IMR-90 (cell line): ENCODE measurements at regions not wholly inside any gene's neighbourhood (a gene's known extent, or its start where the extent isn't known, plus 50 kb on each side); places are given as distances from the start of the nearest gene placed in this dataset.

Source experiments
- ATAC-seq: fragments of 200-7000 bp; cut with Tn5 transposase; 2 replicates; pipeline ENCODE4 v1.9.1; 2020; ENCODE audit warnings: low read depth, mild to moderate bottlenecking, moderate library complexity
- BruUV-seq: library from RNA; stranded (reverse); fragments of 400-500 nt; replicated peaks from 2 replicates; lab custom pipeline; 2021; lab: Mats Ljungman, UMichigan
- CTCF ChIA-PET: fragments of 300-600 bp; formaldehyde crosslinking; extraction: SDS; loops from one replicate; lab custom pipeline; 2021; ENCODE audit warnings: antibody characterized with exemption; lab: Yijun Ruan, JAX
- POLR2A ChIA-PET: fragments of 300-600 bp; sonication (Branson Sonifier 250); formaldehyde crosslinking; loops from one replicate; lab custom pipeline; 2022; ENCODE audit warnings: antibody characterized with exemption; ENCODE audit not compliant: unreplicated experiment; lab: Charles Lee
- DNase-seq: peaks from one replicate; pipeline ENCODE4 v3.0.0; 2013
- H2AFZ ChIP-seq: replicated peaks from 2 replicates; pipeline ENCODE3; 2013; ENCODE audit warnings: low read length, mild to moderate bottlenecking; ENCODE audit not compliant: poor library complexity
- H2AK5ac ChIP-seq: 2 replicates; pipeline ENCODE4 v1.6.1; 2013; ENCODE audit warnings: low read depth, low read length, inconsistent platforms
- H2AK9ac ChIP-seq: replicated peaks from 2 replicates; pipeline ENCODE3; 2013; ENCODE audit warnings: mild to moderate bottlenecking, low read depth, low read length, moderate library complexity; ENCODE audit not compliant: poor library complexity
- H2BK120ac ChIP-seq: 2 replicates; pipeline ENCODE4 v1.6.1; 2013; ENCODE audit warnings: low read depth, low read length, inconsistent platforms
- H2BK15ac ChIP-seq: 3 replicates; pipeline ENCODE4 v1.6.1; 2013; ENCODE audit warnings: low read depth, low read length, inconsistent platforms
- H2BK20ac ChIP-seq: 2 replicates; pipeline ENCODE4 v1.6.1; 2013; ENCODE audit warnings: low read depth, mild to moderate bottlenecking, inconsistent platforms, low read length, moderate library complexity
- H2BK5ac ChIP-seq: 2 replicates; pipeline ENCODE4 v1.6.1; 2013; ENCODE audit warnings: mild to moderate bottlenecking, low read depth, low read length, inconsistent platforms; ENCODE audit not compliant: poor library complexity, severe bottlenecking
- H3K14ac ChIP-seq: replicated peaks from 2 replicates; pipeline ENCODE4 v1.6.1; 2013; ENCODE audit warnings: low read depth, low read length, inconsistent platforms
- H3K18ac ChIP-seq: 2 replicates; pipeline ENCODE4 v1.6.1; 2013; ENCODE audit warnings: low read depth, low read length, control low read depth
- H3K23ac ChIP-seq: 2 replicates; pipeline ENCODE4 v1.6.1; 2013; ENCODE audit warnings: low read depth, low read length, inconsistent platforms
- H3K27ac ChIP-seq: 2 replicates; pipeline ENCODE4 v1.5.1; 2013; ENCODE audit warnings: mild to moderate bottlenecking, control low read depth, low read length; ENCODE audit not compliant: insufficient read depth
- H3K27me3 ChIP-seq: 2 replicates; pipeline ENCODE4 v1.6.1; 2013; ENCODE audit warnings: low read length; ENCODE audit not compliant: control insufficient read depth, insufficient read depth
- H3K36me3 ChIP-seq: 2 replicates; pipeline ENCODE4 v1.6.1; 2013; ENCODE audit warnings: low read length, mixed read lengths; ENCODE audit not compliant: control insufficient read depth, insufficient read depth
- H3K4ac ChIP-seq: 2 replicates; pipeline ENCODE4 v1.6.1; 2013; ENCODE audit warnings: low read depth, low read length, inconsistent platforms
- H3K4me1 ChIP-seq: 2 replicates; pipeline ENCODE4 v1.6.1; 2013; ENCODE audit warnings: low read length, mixed read lengths; ENCODE audit not compliant: control insufficient read depth, insufficient read depth
- H3K4me2 ChIP-seq: 2 replicates; pipeline ENCODE4 v1.6.1; 2013; ENCODE audit warnings: low read depth, mild to moderate bottlenecking, control low read depth, low read length, moderate library complexity
- H3K4me3 ChIP-seq: 2 replicates; pipeline ENCODE4 v1.5.1; 2013; ENCODE audit warnings: low read depth, mild to moderate bottlenecking, control low read depth, low read length, moderate library complexity; ENCODE audit not compliant: insufficient read depth
- H3K56ac ChIP-seq: 2 replicates; pipeline ENCODE4 v1.6.1; 2013; ENCODE audit warnings: low read length, inconsistent platforms; ENCODE audit not compliant: insufficient read depth; ENCODE audit errors: extremely low read depth
- H3K79me1 ChIP-seq, 2 experiments: 2 replicates each; pipeline ENCODE4 v1.6.1; 2013; ENCODE audit warnings: low read length in 2 of 2, inconsistent platforms in 1 of 2, low read depth in 1 of 2
- H3K9ac ChIP-seq: 2 replicates; pipeline ENCODE4 v1.6.1; 2013; ENCODE audit warnings: low read depth, low read length, control low read depth
- H3K9me1 ChIP-seq: 2 replicates; pipeline ENCODE4 v1.6.1; 2013; ENCODE audit warnings: low read length, inconsistent platforms; ENCODE audit not compliant: insufficient read depth
- H3K9me3 ChIP-seq: 2 replicates; pipeline ENCODE4 v1.6.1; 2013; ENCODE audit warnings: low read length; ENCODE audit not compliant: control insufficient read depth, insufficient read depth
- H4K20me1 ChIP-seq: 2 replicates; pipeline ENCODE4 v1.6.1; 2013; ENCODE audit warnings: low read length, inconsistent platforms; ENCODE audit not compliant: insufficient read depth
- H4K5ac ChIP-seq: 2 replicates; pipeline ENCODE4 v1.6.1; 2013; ENCODE audit warnings: mild to moderate bottlenecking, low read depth, low read length, control low read depth
- H4K8ac ChIP-seq, 2 experiments: 2 replicates each; pipeline ENCODE4 v1.6.1; 2013; ENCODE audit warnings: low read depth in 2 of 2, low read length in 2 of 2, control low read depth in 1 of 2, inconsistent platforms in 1 of 2
- H4K91ac ChIP-seq: 2 replicates; pipeline ENCODE4 v1.6.1; 2013; ENCODE audit warnings: low read depth, low read length, inconsistent platforms; ENCODE audit not compliant: insufficient read depth
- MAZ ChIP-seq: IDR thresholded peaks from 2 replicates; pipeline ENCODE4 v1.6.1; 2012; ENCODE audit warnings: low read depth, mild to moderate bottlenecking, low read length, improper control_type of control experiment, moderate library complexity, borderline replicate concordance
- RAD21 ChIP-seq: IDR thresholded peaks from 2 replicates; pipeline ENCODE4 v1.6.1; 2012; ENCODE audit warnings: low read length, improper control_type of control experiment
- RCOR1 ChIP-seq: IDR thresholded peaks from 2 replicates; pipeline ENCODE4 v1.6.1; 2012; ENCODE audit warnings: mild to moderate bottlenecking, low read length, improper control_type of control experiment; ENCODE audit not compliant: insufficient replicate concordance
- RFX5 ChIP-seq: IDR thresholded peaks from 2 replicates; pipeline ENCODE4 v1.8.0; 2012; ENCODE audit warnings: low read depth, mild to moderate bottlenecking, low read length, moderate library complexity
- SMC3 ChIP-seq: fragments of 150-350 bp; IDR thresholded peaks from 2 replicates; pipeline ENCODE4 v1.6.1; 2016; ENCODE audit warnings: low read depth, mild to moderate bottlenecking, antibody characterized with exemption, low read length, moderate library complexity
- USF2 ChIP-seq: fragments of 150-350 bp; IDR thresholded peaks from 2 replicates; pipeline ENCODE4 v1.6.1; 2017; ENCODE audit warnings: mild to moderate bottlenecking, antibody characterized with exemption, low read length, low read depth
- WGBS, 2 experiments: methylation state at CpG; one replicate each; pipeline versions ENCODE4 v1.1.5 to v1.1.7; 2013; ENCODE audit warnings: missing lambda C conversion rate in 2 of 2; ENCODE audit not compliant: insufficient read length in 1 of 2; ENCODE audit errors: extremely low coverage in 2 of 2; 5-methylcytosine and 5-hydroxymethylcytosine counted together
- dilution Hi-C: fragments of 300-500 bp; cut with HindIII; formaldehyde crosslinking; loops from one replicate; pipeline ENCODE4 v1.14.3; 2018; ENCODE audit warnings: low sequenced_read_pairs; ENCODE audit not compliant: unreplicated experiment
- in situ Hi-C: fragments of 300-500 bp; cut with MboI; formaldehyde crosslinking; loops from 3 replicates; pipeline ENCODE4 v1.14.3; 2019; ENCODE audit warnings: low sequenced_read_pairs, inconsistent platforms, mixed read lengths
- intact Hi-C: fragments of 100-400 bp; cut with micrococcal nuclease; formaldehyde crosslinking; loops from 2 replicates; pipeline ENCODE4 v1.10.0; 2022
- TF ChIP-seq, protein P1 (sequence below): conservative IDR thresholded peaks from 2 replicates; pipeline ENCODE4 v1.5.1; 2012; ENCODE audit warnings: mild to moderate bottlenecking, low read depth, low read length, improper control_type of control experiment

DNA sequence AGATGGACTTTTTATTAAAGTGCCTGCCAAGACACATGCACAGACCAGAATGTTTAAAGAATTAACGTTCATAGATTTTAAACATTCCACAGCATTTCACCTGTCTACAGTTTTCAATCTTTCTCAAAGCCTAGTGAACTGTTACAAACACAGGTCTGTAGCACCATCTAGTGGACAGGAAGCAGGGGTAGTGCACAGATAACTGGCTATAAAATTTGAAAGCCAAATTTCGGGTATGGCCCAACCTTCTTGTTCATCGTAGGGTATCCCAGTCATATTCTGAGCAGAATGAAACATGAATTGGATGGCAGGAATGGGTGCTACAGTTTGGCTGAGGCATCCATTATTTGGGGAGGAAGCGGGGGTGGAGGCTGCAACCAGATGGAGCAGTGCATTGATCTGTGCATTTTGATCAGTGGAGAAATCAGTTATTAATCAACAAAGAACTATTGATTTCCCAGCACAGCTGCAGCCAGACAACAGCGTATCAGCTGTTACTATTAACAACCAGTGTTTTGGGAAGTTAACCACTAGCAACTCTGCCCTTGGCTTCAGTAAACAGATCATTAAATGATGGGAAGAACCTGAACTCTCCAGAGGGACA is 56.1 kb upstream of the B3GAT2 start:
- WGBS, 2 experiments: no CpG with 5 or more reads among the region's 5 CpGs
- no peak overlapping the region for H3K23ac ChIP-seq
- H2AK9ac ChIP-seq: no peak overlapping the region
- H2BK15ac ChIP-seq: no peak overlapping the region
- no peak overlapping the region for H3K18ac ChIP-seq
- no peak overlapping the region for H4K8ac ChIP-seq
- no peaks in the 10 kb centered on the region for H3K9me3 ChIP-seq
- dilution Hi-C loops (no loop called here), in situ Hi-C loops (loop anchor here (10.0 to 25.0 kb wide), 3 partner anchors 301 to 708 kb away; partner anchors contain the start of gene COL9A1), intact Hi-C loops (loop anchor here (1.0 to 10.0 kb wide), 7 partner anchors 306 to 791 kb away; no protein-coding TSS in a partner anchor)
- no peak overlapping the region for H3K4me2 ChIP-seq
- ATAC-seq (peak; percentile 80), DNase-seq (peak; percentile 51)
- no peak overlapping the region for H3K56ac ChIP-seq
- H3K27ac ChIP-seq: no peak overlapping the region
- H4K20me1 ChIP-seq: no peaks in the 10 kb centered on the region
- no peak overlapping the region for H3K4ac ChIP-seq
- H3K14ac ChIP-seq: no peak overlapping the region
- H3K27me3 ChIP-seq: peaks cover 6% of the 10 kb centered on the region
- H3K9ac ChIP-seq: no peak overlapping the region
- no peak overlapping the region for H2BK5ac ChIP-seq
- TF ChIP-seq, protein P1, sequence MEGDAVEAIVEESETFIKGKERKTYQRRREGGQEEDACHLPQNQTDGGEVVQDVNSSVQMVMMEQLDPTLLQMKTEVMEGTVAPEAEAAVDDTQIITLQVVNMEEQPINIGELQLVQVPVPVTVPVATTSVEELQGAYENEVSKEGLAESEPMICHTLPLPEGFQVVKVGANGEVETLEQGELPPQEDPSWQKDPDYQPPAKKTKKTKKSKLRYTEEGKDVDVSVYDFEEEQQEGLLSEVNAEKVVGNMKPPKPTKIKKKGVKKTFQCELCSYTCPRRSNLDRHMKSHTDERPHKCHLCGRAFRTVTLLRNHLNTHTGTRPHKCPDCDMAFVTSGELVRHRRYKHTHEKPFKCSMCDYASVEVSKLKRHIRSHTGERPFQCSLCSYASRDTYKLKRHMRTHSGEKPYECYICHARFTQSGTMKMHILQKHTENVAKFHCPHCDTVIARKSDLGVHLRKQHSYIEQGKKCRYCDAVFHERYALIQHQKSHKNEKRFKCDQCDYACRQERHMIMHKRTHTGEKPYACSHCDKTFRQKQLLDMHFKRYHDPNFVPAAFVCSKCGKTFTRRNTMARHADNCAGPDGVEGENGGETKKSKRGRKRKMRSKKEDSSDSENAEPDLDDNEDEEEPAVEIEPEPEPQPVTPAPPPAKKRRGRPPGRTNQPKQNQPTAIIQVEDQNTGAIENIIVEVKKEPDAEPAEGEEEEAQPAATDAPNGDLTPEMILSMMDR: peak; percentile 75
- TF ChIP-seq USF2 (no peak), MAZ (no peak), SMC3 (peak; percentile 53), RFX5 (no peak), RAD21 (peak; percentile 71), RCOR1 (no peak)
- no peaks in the 10 kb centered on the region for H3K36me3 ChIP-seq
- H2AK5ac ChIP-seq: no peak overlapping the region
- H3K4me3 ChIP-seq: no peak overlapping the region
- H3K79me1 ChIP-seq: no peaks in the 10 kb centered on the region
- ChIA-PET POLR2A (no interaction called here), CTCF (interaction anchor here (1.0 kb wide), 1 partner anchor 643 kb away, joined by 3 read pairs; no protein-coding TSS in a partner anchor)
- H4K5ac ChIP-seq: no peak overlapping the region
- H4K91ac ChIP-seq: no peak overlapping the region
- no peaks in the 10 kb centered on the region for H3K4me1 ChIP-seq
- H2AFZ ChIP-seq: no peak overlapping the region
- no peak overlapping the region for H2BK20ac ChIP-seq
- H2BK120ac ChIP-seq: no peak overlapping the region
- no TSS peak for BruUV-seq
- H3K9me1 ChIP-seq: no peaks in the 10 kb centered on the region
